ENCODE measurements at regions not wholly inside any gene's neighbourhood (a gene's known extent, or its start where the extent isn't known, plus 50 kb on each side); places are given as distances from the start of the nearest gene placed in this dataset.
"Not testable (repeated sequence)": the region's sequence is repeated elsewhere in the genome, so short reads cannot be mapped to it uniquely, and the experiment has no call there.

DNA sequence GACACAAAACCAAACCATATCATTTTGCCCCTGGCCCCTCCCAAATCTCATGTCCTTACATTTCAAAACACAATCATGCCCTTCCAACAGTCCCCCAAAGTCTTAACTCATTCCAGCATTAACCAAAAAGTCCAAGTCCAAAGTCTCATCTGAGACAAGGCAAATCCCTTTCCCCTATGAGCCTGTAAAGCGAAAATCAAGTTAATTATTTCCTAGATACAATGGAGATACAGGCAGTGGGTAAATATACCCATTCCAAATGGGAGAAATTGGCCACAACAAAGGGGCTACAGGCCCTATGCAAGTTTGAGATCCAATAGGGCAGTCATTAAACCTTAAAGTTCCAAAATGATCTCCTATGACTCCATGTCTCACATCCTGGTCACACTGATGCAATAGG is 709.9 kb upstream of the LUZP2 start:
- not testable (repeated sequence) for DNase-seq

DNA sequence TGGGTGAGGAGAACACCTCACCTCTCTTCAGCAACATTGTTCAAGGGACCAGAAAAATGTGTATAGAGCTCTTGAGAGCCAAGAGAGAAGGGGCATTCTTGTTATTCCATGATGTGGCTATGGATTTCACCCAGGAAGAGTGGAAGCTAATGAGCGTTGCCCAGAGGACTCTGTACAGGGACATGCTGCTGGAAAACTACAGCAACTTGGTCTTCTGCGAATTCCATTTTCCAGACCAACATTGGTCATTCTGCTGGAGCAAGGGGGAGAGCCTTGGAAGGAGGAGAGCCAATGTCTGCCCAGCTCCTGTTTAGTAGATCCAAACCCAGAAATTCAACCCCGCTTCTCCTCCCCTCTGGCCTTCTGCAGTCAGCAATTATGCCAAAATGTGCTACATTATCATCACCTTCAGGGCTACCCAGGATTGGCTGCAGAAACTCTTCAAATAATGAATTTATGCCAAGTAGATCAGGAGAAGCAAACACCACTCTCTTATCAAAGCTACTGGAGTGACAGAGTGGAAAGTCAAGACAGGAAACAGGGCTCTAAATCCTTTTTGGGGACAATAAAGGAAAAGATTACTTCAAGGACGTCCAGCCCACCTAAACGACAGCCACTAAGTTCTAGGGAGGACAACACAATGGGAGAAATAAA is 707.5 kb upstream of the LUZP2 start:
- no peak for DNase-seq

DNA sequence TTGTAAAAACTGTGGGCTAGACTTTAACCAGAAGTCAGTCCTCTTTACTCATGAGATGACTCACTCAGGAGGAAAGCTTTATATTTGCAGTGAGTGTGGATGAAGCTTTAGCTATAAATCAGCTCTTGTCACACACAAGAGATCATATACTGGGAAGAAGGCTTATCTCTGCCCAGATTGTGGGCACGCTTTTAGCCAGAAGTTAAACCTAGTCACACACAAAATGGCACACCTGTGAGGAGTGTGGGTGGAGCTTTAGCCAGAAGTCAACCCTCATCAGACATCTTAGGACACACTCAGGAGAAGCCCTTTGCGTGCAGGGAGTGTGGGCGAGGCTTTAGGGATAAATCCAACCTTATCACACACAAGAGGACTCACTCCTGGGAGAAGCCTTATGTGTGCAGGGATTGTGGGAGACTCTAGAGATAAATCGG is 706.9 kb upstream of the LUZP2 start:
- no peak for DNase-seq

DNA sequence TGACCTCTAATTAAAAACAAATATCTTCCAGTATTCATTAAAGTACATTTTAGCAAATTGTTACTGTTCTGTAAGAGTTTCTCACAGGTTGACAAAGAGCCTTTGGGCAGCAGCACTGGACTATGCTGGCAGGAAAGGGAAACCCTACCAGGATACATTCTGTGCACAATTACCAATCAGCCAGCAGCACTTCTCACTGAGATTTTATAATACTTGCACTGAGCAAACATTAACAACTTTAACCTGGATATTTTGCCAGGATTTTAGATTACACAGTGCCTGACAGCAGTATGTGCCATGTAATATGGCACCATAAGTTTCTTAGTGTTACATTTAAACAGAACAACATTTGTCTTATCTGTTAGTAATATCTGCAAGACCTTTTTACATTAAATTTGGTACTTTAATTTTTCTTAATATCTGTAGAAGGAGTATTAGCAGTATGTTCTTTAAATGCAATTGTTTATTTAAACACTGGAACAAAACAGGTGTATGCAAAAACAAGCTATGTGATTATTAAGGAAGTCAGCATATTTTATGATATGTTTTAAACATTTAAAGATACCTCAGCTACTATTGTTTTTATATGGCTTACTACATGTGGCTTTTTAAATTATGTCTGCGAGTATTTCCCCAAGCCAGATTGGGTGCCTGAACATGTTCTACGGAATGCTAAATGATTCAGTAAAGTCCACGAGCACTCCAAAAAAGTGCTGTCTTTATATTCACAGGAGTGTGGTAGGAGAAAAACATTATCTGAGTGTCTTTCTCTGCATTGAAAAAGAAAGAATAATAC is 699.0 kb upstream of the LUZP2 start:
- no peak for DNase-seq

DNA sequence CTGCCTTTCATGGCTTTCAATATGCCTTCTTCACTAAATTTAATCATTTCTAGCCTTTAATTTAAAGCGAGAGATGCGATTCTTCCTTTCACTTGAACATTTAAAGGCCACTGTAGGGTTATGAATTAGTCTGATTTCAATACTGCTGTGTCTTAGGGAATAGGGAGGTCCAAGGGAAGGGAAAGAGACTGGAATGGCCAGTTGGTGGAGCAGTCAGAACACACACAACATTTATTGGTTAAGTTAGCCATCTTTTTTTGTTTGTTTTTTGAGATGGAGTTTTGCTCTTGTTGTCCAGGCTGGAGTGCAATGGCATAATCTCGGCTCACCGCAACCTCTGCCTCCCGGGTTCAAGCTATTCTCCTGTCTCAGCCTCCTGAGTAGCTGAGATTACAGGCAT is 662.5 kb upstream of the LUZP2 start:
- not testable (repeated sequence) for DNase-seq

DNA sequence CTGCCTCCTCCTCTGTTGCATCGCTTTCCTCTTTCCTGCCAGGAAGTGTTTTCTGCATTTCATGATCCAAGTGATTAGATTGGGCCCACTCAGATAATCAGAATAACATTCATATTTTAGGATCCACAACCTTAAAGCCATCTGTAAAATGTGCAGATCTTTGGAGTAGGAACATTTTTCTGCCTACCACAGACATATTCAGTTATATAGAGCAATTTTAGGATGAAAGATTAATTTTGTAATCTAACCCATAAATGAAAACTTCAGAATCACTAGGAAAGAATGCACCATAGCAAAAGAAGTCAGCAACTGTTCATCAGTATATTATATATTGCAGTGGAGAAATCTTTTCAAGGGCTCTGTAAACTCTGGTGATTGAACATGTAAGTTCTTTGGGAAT is 659.9 kb upstream of the LUZP2 start:
- no peak for DNase-seq

DNA sequence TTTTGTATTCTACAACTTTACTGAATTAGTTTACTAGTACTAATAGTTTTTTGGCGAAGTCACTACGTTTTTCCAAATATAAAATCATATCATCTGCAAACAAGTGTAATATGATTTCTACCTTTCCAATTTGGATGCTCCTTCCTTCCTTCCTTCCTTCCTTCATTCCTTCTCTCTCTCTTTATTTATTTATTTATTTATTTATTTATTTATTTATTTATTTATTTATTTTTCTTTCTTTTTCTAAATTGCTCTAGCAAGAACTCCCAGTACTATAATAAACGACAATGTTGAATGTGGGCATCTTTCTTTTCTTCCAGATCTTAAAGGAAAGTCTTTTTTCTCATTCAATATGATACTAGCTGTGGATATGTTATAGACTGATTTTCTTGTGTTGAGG is 656.0 kb upstream of the LUZP2 start:
- peak; percentile 7 for DNase-seq

DNA sequence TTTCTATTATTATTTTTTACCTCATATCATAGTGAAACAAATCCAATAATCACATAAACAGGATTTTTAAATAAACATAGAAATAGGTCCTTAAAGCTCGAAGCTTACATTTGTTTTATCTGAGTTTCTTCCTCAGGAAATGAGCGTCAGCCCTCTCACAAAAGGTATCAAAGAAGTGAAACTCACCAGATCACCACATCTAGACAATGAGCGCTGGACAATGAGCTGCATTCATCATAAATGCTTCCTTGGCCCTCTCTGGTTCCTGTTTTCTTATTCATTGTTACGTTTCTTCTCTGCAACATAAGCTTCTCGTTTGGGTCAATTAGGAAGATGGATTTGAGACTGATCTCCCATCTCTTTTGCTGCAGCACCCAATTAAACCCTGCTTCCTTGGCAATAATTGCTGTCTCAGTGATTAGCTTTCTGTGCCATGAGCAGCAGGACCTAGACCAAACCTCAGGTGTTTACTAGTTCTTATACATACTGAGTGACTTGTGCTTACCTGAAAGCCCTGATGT is 649.9 kb upstream of the LUZP2 start:
- no peak for DNase-seq

DNA sequence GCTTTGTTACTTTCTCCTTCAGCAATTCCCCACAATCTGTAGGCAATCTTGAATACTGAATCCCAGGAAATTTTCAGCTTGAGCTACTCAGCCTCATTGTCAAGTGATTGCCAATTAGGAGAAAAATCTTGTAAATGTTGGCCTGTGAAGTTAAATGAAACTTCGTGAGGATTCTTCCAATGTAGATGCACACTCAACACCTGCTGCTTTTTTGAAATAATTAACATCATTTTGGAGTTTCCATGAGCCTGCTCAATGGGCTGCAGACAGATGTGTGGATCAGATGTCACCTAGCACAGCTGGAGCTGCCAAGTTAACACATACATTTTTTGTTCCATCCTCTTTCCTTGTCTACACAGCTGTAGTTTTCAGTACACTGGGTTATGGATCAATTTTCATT is 645.6 kb upstream of the LUZP2 start:
- DNase-seq = peak; percentile 8

DNA sequence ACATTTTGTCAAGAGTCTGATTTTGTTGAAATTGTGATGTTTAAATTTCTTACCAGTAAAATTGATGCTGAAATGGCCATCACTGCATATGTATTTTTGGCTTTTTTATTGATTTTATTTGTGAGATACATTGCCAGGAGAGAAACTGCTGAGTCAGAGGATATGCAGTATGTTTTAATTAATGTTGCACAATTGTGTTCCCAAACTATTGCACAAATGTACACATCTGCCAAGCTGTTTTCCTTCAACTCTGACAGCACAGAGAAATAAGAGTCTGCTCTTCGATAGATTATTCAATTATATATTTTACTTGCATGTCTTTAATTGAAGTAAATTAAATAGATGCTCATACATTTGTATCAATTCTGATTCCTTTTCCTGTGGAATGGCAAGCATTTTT is 640.2 kb upstream of the LUZP2 start:
- no peak for DNase-seq

DNA sequence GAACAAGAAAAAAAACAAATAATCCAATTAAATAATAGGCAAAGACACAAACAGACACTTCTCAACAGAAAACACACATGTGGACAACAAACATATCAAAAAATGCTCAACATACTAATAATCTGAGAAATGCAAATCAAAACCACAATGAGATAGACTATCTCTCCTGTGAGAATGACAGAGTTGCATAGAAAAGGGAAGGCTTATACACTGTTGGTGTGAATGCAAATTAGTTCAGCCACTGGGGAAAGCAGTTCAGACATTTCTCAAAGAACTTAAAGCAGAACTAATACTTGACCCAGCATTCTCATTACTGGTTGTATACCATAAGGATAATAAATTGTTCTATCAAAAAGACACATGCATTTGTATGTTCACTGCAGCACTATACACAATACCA is 637.8 kb upstream of the LUZP2 start:
- no peak for DNase-seq

DNA sequence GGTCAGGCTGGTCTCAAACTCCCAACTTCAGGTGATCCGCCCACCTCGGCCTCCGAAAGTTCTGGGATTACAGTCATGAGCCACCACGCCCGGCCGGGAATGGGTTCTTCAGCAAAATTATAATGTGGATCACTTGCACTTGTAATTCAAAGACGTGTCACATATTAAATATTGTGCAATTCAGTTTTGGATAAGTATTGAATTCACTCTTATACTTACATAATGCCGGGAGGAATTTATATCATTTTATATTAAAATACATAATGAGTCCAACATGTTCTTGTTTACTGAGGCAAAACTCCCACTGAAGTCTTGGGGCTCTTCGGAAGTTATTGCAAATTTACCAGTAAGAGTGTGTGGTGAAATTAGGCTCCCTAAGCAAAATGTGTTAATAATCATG is 635.2 kb upstream of the LUZP2 start:
- DNase-seq = no peak

DNA sequence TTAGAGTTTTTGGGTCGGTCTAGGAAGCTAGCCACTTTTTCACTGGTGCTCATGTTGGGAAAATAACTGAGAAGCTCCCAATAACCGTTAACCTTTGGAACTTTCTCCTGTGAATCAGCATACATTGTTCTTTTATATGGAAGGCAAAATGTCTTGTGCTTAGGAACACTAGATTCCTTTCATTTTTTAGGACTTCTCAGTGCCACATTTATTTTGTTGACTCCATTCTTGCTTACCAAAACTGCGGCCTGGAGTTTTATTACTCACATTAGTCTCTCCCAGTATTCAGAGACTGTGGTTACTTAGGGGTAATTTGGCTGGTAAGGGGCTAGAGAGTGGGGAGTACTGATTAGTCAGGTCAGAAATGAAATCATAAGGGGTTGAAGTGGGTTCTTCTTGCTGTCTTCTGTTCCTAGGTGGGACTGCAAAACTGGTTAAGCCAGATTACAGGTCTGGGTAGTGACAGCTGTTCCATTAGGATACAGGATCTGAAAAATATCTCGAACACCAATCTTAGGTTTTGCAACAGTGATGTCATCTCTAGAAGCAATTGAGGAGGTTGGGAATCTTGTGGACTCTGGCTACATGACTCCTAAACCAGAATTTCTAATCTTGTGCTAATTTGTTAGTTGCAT is 631.4 kb upstream of the LUZP2 start:
- no peak for DNase-seq

DNA sequence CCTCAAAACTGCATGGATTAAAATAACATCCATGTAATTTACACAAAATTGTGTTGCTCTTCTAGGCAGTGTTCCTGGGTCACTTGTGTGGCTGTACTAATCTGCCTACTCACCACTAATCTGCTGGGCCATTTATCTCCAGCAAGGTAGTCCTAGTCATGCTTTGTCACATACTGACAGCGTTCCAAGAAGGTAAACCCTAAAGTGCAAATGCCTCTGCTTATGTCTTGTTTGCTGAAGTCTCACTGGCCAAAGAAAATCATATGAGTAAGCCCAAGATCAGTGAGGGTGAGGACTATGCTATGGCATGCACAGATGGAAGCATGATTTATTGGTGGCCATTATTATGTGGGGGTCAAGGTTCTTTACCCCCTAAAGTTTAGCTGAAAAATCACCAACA is 630.2 kb upstream of the LUZP2 start:
- no peak for DNase-seq

DNA sequence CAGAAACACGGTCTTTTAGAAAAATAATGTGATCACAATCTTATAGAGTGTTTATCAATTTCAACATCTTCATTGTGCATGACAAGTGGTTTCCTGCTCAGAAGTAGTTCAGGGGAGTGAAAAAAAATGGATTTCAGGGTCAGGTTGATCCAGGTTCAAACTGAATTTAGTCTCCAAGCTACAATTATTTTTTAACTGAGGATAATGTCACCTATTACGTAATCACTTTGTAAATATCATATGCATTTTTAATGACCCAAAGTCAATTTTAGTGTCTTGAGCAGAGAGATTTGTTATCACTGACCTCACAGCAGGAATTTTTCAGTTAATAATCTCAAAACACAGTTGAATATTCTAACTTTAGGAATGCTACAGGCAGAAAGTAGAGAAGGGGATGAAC is 627.2 kb upstream of the LUZP2 start:
- DNase-seq = no peak

DNA sequence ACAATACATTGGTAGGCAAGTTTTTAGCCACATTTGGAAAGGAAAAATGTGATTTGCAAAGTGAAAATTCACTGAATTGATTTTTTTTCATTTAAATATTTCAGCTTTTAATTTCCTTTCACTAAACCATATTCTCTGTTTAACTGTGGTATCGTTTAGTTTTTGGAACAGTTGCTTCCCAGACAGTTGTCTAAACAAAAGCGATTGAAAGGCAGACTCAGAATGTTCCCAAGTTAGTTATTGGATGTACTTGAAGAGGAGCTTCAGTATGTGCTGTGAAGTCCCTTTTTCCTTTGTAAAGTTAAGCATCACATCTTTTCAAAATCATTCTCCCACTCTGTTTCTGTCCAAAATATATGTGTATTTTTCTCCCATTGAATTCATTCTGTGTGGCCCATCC is 623.4 kb upstream of the LUZP2 start:
- no peak for DNase-seq

DNA sequence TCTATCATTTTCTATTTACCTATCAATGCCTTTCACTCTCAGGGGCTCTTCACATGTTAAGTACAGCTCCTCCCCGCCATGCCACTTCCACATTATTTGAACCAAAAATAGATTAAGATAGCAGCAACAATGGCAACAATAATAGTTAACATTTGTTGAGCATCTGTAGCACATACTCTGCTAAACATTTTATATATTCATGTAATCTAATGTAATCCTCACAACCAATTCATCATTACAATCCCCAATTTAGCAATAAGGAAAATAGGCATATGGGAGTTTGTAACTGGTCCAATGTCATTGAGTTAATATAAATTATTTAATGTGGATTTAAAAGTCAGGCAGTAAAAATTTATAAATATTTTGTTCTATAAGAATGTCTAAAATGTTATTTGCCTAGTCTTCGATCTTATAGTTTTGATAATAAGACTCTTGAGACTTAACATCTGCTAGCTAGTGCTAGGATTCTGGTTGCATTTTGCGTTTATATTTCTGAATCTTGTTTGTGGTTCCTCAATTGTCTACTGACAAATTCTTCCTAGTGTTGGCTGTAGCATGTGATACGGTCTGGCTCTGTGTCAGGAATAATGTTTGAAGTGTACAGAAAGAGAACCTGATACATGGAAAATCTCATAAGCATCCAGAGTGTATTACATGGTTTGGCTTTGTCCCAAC is 621.5 kb upstream of the LUZP2 start:
- DNase-seq = peak; percentile 45

DNA sequence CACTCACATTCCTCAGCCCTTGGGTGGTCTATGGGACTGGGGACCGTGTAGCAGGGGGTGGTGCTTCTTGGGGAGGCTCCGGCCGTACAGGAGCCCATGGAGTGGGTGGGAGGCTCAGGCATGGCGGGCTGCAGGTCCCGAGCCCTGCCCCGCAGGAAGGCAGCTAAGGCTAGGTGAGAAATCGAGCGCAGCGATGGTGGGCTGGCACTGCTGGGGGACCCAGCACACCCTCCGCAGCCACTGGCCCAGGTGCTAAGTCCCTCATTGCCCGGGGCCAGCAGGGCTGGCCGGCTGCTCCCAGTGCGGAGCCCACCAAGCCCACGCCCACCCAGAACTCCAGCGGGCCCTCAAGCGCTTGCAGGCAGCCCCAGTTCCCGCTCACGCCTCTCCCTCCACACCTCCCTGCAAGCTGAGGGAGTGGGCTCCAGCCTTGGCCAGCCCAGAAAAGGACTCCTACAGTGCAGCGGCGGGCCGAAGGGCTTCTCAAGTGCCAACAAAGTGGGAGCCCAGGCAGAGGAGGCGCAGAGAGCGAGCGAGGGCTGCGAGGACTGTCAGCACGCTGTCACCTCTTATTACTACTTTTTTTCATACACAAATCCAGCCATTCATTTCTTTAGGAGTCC is 613.3 kb upstream of the LUZP2 start:
- not testable (repeated sequence) for DNase-seq

DNA sequence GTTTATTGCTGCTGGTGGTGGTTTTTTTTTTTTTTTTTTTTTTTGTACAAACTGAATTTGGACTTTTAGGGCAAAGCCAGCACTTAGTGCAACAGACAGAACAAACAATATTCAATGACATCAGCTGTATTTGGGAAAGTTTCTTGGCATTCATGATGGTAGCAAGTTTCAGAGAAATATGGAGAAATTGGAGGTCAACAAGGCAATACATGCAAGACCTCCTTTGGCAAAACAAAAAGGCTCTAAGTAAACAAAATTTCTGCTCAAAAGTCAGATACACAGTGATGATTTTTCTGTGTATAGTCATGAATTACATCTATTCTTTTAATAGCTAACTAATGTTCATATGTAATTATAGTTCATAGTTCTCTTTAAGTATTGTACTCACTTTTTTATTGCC is 612.5 kb upstream of the LUZP2 start:
- no peak for DNase-seq

DNA sequence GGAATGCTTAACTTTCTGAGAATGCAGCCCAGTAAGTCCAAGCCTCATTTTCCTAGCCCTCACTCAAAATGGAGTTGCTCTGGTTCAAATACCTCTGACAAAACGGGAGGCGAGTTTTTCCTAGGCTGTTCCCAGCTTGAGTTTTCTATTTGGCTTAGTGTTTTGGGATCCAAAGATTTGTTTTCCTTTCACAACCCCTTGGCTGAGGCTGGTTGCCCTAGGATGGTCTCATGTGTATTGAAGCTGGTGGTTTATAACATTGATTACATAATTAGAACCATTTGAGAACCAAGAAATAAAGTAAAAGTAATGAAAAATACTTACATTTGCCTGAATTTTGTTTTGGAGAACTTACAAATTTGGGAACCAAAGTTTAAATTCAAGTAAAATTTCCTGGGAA is 611.1 kb upstream of the LUZP2 start:
- no peak for DNase-seq

DNA sequence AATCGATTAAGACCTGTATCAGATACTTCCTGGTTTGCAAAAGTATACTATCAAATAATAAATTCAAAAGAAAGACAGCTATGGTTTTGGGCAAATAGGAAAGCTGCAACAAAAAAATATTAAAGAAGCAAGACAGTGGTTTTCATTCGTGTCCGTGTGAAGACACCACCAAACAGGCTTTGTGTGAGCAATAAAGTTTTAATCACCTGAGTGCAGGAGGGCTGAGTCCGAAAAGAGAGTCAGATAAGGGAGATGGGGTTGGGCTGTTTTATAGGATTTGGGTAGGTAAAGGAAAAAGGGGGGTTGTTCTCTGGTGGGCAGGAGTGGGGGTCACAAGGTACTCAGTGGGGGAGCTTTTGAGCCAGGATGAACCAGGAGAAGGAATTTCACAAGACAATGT is 609.7 kb upstream of the LUZP2 start:
- DNase-seq = not testable (repeated sequence)

DNA sequence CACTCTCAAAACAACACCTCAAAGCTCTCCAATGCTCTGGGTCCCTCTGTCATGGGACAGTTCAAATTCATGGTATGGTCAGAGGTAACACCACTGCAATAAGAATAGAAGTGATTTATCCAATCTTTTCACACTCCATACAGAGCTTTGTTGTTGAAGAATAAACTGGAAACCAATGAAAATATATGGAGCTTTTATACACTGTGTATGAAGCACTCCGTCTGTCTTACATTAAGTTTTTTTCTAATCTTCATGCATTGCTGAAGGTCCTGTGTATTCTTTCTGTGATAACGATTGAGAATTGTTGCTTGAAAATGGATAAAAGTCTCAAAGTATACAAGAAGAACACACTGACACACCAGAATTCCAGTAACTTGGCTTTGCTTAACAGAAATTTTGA is 603.7 kb upstream of the LUZP2 start:
- DNase-seq = no peak
